ENCODE measurements at regions not wholly inside any gene's neighbourhood (a gene's known extent, or its start where the extent isn't known, plus 50 kb on each side); places are given as distances from the start of the nearest gene placed in this dataset.
"Not testable (repeated sequence)": the region's sequence is repeated elsewhere in the genome, so short reads cannot be mapped to it uniquely, and the experiment has no call there.

DNA sequence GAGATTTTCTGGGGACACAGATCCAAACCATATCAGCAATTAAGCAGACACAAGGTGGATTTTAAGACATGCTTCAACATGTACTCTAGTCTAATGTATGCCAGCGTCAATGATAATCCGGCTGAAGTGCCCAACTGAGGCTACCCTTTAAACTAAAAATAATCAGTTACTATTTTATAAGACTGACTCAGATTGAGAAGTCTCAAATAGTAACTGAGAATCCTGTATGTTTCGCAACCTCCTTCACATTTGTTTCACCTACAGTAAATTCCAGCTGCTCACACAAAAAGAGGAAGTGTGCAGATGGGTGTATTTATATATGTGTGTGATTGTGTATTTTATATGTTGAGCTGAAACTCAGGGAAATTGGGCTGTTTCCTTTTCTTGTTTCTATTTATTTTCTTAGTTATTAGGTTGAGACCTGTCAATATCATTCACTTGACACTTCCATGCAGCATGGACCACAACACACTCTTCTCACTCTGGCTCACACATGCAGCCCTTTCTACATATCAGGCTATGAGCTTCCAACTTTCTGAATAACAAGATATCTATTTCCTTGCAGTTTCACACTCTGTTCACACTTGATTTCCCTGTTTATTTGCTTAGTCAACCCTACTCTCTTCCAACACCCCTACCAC, 1224.9 kb upstream of the TMEM132C start:
- H3K4me3 ChIP-seq (ENCODE audit: low read depth, low read length), result no peak overlapping the region
- TF ChIP-seq, protein P1, sequence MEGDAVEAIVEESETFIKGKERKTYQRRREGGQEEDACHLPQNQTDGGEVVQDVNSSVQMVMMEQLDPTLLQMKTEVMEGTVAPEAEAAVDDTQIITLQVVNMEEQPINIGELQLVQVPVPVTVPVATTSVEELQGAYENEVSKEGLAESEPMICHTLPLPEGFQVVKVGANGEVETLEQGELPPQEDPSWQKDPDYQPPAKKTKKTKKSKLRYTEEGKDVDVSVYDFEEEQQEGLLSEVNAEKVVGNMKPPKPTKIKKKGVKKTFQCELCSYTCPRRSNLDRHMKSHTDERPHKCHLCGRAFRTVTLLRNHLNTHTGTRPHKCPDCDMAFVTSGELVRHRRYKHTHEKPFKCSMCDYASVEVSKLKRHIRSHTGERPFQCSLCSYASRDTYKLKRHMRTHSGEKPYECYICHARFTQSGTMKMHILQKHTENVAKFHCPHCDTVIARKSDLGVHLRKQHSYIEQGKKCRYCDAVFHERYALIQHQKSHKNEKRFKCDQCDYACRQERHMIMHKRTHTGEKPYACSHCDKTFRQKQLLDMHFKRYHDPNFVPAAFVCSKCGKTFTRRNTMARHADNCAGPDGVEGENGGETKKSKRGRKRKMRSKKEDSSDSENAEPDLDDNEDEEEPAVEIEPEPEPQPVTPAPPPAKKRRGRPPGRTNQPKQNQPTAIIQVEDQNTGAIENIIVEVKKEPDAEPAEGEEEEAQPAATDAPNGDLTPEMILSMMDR (conservative IDR thresholded peaks at IDR 0.05; ENCODE audit: low read depth, low read length), result no peak
- no peak for DNase-seq (ENCODE audit: low read depth)

DNA sequence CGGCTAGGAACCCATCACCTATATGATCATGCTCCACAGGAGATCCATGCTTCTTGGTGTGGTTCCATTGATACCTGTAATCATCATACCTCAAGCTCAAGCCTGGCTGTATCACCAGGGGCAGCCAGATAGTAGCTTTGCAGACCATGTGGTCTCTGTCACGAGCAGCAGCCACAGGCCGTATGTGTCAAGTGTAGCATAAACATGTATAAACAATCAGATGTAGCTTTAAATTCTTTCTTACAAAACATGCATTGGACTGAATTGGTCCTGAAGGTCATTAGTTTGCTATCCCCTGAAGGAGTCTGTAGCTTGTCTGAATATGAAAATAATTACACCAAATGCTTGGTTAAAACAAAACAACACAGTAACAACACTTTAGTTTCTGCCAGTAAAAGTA, 1223.2 kb upstream of the TMEM132C start:
- no peak for DNase-seq (ENCODE audit: low read depth)
- TF ChIP-seq, protein P1 (conservative IDR thresholded peaks at IDR 0.05; ENCODE audit: low read depth, low read length), result no peak
- no peak overlapping the region for H3K4me3 ChIP-seq (ENCODE audit: low read depth, low read length)

DNA sequence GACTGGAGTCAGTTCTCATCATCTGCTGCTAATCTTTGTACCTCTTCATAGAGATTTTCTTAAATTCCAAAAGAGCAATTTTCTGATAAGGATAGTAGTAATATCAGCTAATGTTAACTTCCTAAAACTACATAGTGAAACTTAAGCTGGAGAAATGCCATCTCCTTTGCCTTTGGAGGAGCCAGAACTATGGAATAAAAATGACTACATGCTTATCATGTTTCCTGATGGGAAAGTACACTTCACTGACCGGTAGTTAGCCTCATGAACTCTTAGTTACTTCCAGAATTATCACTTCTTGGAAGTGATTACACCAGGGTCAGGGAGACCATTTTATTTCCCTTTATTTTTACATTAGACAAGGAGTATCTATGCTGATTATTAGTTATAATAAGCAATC, 1222.1 kb upstream of the TMEM132C start:
- DNase-seq (ENCODE audit: low read depth), result no peak
- TF ChIP-seq, protein P1 (conservative IDR thresholded peaks at IDR 0.05; ENCODE audit: low read depth, low read length), result no peak
- H3K4me3 ChIP-seq (ENCODE audit: low read depth, low read length), result no peak overlapping the region

DNA sequence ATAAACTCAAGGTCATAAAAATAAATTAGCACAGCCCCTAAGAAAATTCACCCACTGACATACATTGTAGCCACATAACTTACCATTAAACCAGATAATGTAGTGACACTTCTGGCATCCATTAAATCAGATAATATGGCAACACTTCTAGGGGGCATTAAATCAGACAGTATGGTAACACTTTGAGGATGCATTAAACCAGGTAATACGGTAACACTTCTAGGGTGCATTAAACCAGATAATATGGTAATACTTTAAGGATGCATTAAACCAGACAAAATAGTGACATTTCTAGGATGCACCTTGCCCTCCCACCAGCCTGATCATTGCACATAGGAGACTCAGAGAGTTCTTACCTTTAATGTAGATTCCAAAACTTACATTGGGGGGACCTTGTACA, 1220.5 kb upstream of the TMEM132C start:
- H3K4me3 ChIP-seq (ENCODE audit: low read depth, low read length), result no peak overlapping the region
- TF ChIP-seq, protein P1 (conservative IDR thresholded peaks at IDR 0.05; ENCODE audit: low read depth, low read length), result no peak
- no peak for DNase-seq (ENCODE audit: low read depth)

DNA sequence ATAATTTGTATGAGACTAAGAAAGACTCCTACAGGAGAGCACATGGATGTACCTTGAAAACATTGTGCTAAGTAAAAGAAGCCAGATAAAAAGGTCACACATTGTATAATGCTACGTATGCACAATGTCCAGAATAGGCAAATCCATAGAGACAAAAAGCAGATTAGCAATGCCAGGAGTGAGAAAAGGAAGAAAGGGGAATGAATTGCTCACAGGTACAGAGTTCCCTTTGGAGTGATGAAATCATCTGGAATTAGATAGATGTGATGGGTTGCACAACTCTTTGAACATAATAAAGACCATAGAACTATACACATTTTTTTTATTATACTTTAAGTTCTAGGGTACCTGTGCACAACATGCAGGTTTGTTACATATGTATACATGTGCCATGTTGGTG, 1218.9 kb upstream of the TMEM132C start:
- DNase-seq (ENCODE audit: low read depth), result no peak
- TF ChIP-seq, protein P1 (conservative IDR thresholded peaks at IDR 0.05; ENCODE audit: low read depth, low read length), result no peak
- H3K4me3 ChIP-seq (ENCODE audit: low read depth, low read length), result no peak overlapping the region

- not testable (repeated sequence) for DNase-seq (ENCODE audit: low read depth); H3K4me3 ChIP-seq (ENCODE audit: low read depth, low read length)
Observed at GRCh38 chr12:127048525-127048924, 1218.4 kb upstream of the TMEM132C start.

- DNase-seq (ENCODE audit: low read depth), result no peak
- TF ChIP-seq, protein P1 (conservative IDR thresholded peaks at IDR 0.05; ENCODE audit: low read depth, low read length), result no peak
- no peak overlapping the region for H3K4me3 ChIP-seq (ENCODE audit: low read depth, low read length)
Observed at GRCh38 chr12:127051139-127051538, 1215.8 kb upstream of the TMEM132C start.
